Epidermal melanocyte (primary cell): ENCODE measurements at regions not wholly inside any gene's neighbourhood (a gene's known extent, or its start where the extent isn't known, plus 50 kb on each side); places are given as distances from the start of the nearest gene placed in this dataset.

Experiments
- DNase-seq: peaks from one replicate; pipeline ENCODE4 v3.0.0; 2011; ENCODE audit warnings: low spot score; ENCODE audit not compliant: insufficient read length

GRCh38 chr5:53825926-53826325 is 265.5 kb downstream of the NDUFS4 start:
- DNase-seq: no peak

- no peak for DNase-seq
Observed at GRCh38 chr5:53826504-53826903, 266.1 kb downstream of the NDUFS4 start.

- no peak for DNase-seq
Observed at GRCh38 chr5:53827211-53827651, 266.8 kb downstream of the NDUFS4 start.

- no peak for DNase-seq
Observed at GRCh38 chr5:53831496-53831895, 271.1 kb downstream of the NDUFS4 start.
